Left lung (tissue), 4 donors: ENCODE measurements at regions not wholly inside any gene's neighbourhood (a gene's known extent, or its start where the extent isn't known, plus 50 kb on each side); places are given as distances from the start of the nearest gene placed in this dataset.

Experiments
- ATAC-seq: fragments of 200-7000 bp; cut with Tn5 transposase; one replicate; pipeline ENCODE4 v1.9.1; 2020; ENCODE audit warnings: moderate library complexity
- DNase-seq, 4 donors: peaks; one replicate each; pipeline ENCODE4 v3.0.0-alpha.2; 2013 to 2020
- H3K27ac ChIP-seq, 2 donors: fragments of 200-600 bp; sonication (generic) in 1 of 2; one replicate each; pipeline versions ENCODE4 v1.5.0 to v1.8.0; 2020 to 2021
- H3K27me3 ChIP-seq, 2 donors: fragments of 200-600 bp; sonication (generic) in 1 of 2; one replicate each; pipeline versions ENCODE4 v1.5.0 to v1.8.0; 2020 to 2021
- H3K36me3 ChIP-seq, 2 donors: fragments of 200-600 bp; sonication (generic) in 1 of 2; one replicate each; pipeline versions ENCODE4 v1.5.0 to v1.8.0; 2020 to 2021
- H3K4me1 ChIP-seq, 2 donors: fragments of 200-600 bp; one replicate each; pipeline ENCODE4 v1.8.0; 2021
- H3K4me3 ChIP-seq, 2 donors: fragments of 200-600 bp; sonication (generic) in 1 of 2; one replicate each; pipeline versions ENCODE4 v1.5.0 to v1.8.0; 2020 to 2021; ENCODE audit warnings: mild to moderate bottlenecking in 1 of 2
- H3K9me3 ChIP-seq, 2 donors: fragments of 200-600 bp; sonication (generic) in 1 of 2; one replicate each; pipeline versions ENCODE4 v1.5.0 to v1.8.0; 2020 to 2021
- intact Hi-C, 2 donors: fragments of 100-400 bp; cut with DNase I; formaldehyde crosslinking; loops; one replicate each; pipeline versions ENCODE4 v1.11.2 to v1.14.2; 2022
- TF ChIP-seq, protein P1 (sequence below), 2 donors: fragments of 200-600 bp; sonication (generic) in 1 of 2; IDR thresholded peaks; one replicate each; pipeline versions ENCODE4 v1.5.0 to v1.8.0; 2021; ENCODE audit warnings: antibody characterized with exemption in 2 of 2
- donor health status: DM: no; HTN: yes; CAD: no.
- donor health status: DM: no; HTN: no; CAD: no.

DNA sequence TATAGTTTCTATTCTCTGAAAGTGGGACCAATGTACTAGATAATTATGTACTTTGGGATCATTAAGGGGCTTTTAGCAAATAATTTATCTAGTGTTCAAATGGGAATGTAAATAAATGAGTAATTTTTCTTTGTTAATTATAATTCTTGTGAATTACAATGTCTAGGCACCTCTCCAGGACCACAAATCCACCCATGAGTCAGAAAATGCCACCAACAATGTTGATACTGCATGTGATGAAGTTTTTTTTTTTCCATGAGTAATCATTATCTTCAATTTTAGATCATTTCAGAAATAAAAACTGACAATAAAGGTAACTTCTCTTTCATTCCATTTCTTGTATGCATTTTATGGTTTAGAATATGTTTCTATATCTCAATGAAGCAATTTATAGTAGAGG is 470.3 kb downstream of the VRK1 start:
- DNase-seq (no peak), ATAC-seq (no peak)
- H3K4me1 ChIP-seq = no peaks in the 10 kb centered on the region
- intact Hi-C loops = no loop called here
- no peaks in the 10 kb centered on the region for H3K9me3 ChIP-seq
- H3K36me3 ChIP-seq = no peaks in the 10 kb centered on the region
- H3K4me3 ChIP-seq = no peak overlapping the region
- H3K27me3 ChIP-seq = peaks cover 0 to 7% of the 10 kb centered on the region in 2 donors
- TF ChIP-seq, protein P1, sequence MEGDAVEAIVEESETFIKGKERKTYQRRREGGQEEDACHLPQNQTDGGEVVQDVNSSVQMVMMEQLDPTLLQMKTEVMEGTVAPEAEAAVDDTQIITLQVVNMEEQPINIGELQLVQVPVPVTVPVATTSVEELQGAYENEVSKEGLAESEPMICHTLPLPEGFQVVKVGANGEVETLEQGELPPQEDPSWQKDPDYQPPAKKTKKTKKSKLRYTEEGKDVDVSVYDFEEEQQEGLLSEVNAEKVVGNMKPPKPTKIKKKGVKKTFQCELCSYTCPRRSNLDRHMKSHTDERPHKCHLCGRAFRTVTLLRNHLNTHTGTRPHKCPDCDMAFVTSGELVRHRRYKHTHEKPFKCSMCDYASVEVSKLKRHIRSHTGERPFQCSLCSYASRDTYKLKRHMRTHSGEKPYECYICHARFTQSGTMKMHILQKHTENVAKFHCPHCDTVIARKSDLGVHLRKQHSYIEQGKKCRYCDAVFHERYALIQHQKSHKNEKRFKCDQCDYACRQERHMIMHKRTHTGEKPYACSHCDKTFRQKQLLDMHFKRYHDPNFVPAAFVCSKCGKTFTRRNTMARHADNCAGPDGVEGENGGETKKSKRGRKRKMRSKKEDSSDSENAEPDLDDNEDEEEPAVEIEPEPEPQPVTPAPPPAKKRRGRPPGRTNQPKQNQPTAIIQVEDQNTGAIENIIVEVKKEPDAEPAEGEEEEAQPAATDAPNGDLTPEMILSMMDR (IDR thresholded peaks at IDR 0.05) = no peak
- H3K27ac ChIP-seq = no peak overlapping the region

DNA sequence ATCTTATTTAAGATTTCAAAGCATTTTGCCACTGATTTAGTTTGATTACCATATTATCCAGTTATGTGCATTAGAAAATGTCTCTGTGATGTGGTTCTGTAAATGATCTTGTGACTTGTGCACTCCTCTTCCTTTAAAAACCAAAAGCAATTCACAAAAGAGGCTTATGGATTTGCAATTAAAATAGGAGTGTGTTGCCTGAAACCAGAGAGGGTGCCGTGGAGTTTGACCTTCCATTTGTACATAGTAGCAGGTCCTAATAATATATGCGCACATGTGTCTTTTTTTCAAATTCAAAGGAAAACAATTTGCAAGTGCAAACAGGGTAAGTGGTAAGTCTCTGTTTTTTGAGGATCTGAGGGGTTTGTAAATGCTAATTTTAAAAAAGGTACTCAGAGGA is 470.9 kb downstream of the VRK1 start:
- Histone ChIP-seq H3K36me3 (no peaks in the 10 kb centered on the region), H3K27me3 (peaks cover 0 to 7% of the 10 kb centered on the region in 2 donors), H3K27ac (no peak overlapping the region), H3K4me1 (no peaks in the 10 kb centered on the region), H3K4me3 (no peak overlapping the region), H3K9me3 (no peaks in the 10 kb centered on the region)
- no peak for DNase-seq
- ATAC-seq = no peak
- intact Hi-C loops = no loop called here
- TF ChIP-seq, protein P1 (IDR thresholded peaks at IDR 0.05) = no peak

DNA sequence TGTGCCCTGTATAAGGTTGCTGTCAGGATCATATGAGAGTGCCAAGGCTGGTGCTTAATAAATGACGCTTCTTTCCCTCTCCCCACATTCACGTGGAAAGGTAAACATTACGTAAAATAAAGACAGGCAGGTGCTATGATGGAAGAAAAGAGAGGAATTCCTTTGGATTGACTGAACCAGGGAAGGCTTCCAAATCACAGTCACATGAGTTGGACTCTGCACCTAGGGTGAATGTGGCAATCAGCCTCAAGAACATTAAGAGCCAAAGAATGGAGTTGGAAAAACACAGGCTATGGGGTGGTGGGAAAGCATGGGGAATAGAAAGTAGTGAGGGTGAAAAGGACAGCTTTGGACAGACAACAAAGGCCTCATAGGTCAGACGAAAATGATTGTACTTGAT is 473.1 kb downstream of the VRK1 start:
- H3K36me3 ChIP-seq = no peaks in the 10 kb centered on the region
- H3K27me3 ChIP-seq = peaks cover 0 to 28% of the 10 kb centered on the region in 2 donors
- no peak for DNase-seq
- H3K27ac ChIP-seq = no peak overlapping the region
- intact Hi-C loops = no loop called here
- TF ChIP-seq, protein P1 (IDR thresholded peaks at IDR 0.05) = no peak
- no peak overlapping the region for H3K4me3 ChIP-seq
- no peaks in the 10 kb centered on the region for H3K4me1 ChIP-seq
- no peaks in the 10 kb centered on the region for H3K9me3 ChIP-seq
- ATAC-seq = no peak

DNA sequence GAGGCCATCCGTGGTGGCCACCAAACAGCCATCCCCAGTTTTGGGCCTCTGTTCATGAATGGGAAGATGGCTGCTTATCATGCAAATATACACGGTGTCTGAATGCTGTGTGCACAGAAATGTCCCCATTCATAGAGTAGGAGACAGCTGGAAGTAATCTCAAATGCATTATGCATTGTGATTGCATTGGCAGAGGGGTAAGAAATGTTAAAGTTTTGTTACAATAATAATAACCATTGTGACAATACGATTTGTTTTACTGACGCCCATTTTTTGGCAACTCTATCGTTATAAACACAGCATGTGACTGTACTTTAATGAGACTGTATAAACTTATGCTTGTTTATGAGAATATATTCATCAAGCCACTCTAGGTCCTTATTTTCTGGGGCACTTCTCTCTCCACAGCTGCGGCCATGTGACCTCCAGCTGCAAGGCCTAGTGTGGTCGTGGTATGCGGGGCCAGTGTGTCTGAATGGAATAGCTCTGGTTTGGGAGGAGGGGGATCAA is 474.3 kb downstream of the VRK1 start:
- Histone ChIP-seq H3K27ac (no peak overlapping the region), H3K27me3 (peaks cover 0 to 40% of the 10 kb centered on the region in 2 donors), H3K4me3 (no peak overlapping the region), H3K4me1 (no peaks in the 10 kb centered on the region), H3K36me3 (no peaks in the 10 kb centered on the region), H3K9me3 (no peaks in the 10 kb centered on the region)
- DNase-seq (peak in 1 of 4 donors; percentile 13), ATAC-seq (no peak)
- TF ChIP-seq, protein P1 (IDR thresholded peaks at IDR 0.05) = no peak
- intact Hi-C loops = no loop called here

DNA sequence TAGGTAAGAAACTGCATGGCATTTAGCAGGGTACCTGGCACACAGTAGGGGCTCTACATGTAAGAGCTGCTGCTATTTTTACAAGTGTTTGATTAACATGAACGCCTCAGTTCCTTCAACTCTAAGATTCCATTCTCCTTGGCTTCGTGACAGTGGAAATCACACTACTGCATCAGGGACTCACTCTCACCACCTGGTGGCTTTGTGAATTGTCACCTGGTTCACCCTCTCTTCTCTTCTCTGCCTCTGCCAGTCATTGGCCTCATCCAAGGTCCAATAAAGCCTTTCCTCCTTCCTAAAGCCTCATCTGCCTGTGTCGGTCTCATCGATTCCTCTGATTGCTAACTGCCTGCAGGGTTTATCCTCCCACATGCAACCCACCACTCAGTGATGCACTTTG is 476.4 kb downstream of the VRK1 start:
- intact Hi-C loops = no loop called here
- H3K9me3 ChIP-seq = no peaks in the 10 kb centered on the region
- DNase-seq = no peak

More for the DNA sequence above, 476.4 kb downstream of the VRK1 start:
- TF ChIP-seq, protein P1 (IDR thresholded peaks at IDR 0.05) = no peak
- Histone ChIP-seq H3K27ac (no peak overlapping the region), H3K27me3 (peaks cover 0 to 54% of the 10 kb centered on the region in 2 donors), H3K4me1 (no peaks in the 10 kb centered on the region), H3K36me3 (no peaks in the 10 kb centered on the region), H3K4me3 (no peak overlapping the region)
- ATAC-seq = no peak
